Activated T-cell treated with anti-CD3 and anti-CD28 coated beads, Interleukin-2, amount 50 U/mL, for 72 hours (primary cell): ENCODE measurements at regions not wholly inside any gene's neighbourhood (a gene's known extent, or its start where the extent isn't known, plus 50 kb on each side); places are given as distances from the start of the nearest gene placed in this dataset.

ENCODE experiments used
- ATAC-seq, 2 donors: fragments of 150-1000 bp; cut with Tn5 transposase; replicated peaks in 1 of 2; 2 replicates each; pipeline ENCODE4 v1.10.0; 2021; ENCODE audit warnings: moderate library complexity in 2 of 2, mild to moderate bottlenecking in 1 of 2
- DNase-seq, 2 donors: peaks; one replicate each; pipeline ENCODE4 v3.0.0; 2021 to 2022; ENCODE audit warnings: mixed read lengths in 1 of 2
- H3K27ac Mint-ChIP-seq: one replicate; pipeline ENCODE4 v1.8.0; 2022; ENCODE audit warnings: mild to moderate bottlenecking, moderate library complexity, mixed read lengths
- H3K27me3 Mint-ChIP-seq: one replicate; pipeline ENCODE4 v1.8.0; 2022; ENCODE audit warnings: low read depth, mixed read lengths
- H3K36me3 Mint-ChIP-seq, 2 donors: one replicate each; pipeline ENCODE4 v1.8.0; 2022; ENCODE audit warnings: mixed read lengths in 2 of 2, mild to moderate bottlenecking in 1 of 2; ENCODE audit not compliant: insufficient read depth in 2 of 2
- H3K4me1 Mint-ChIP-seq: one replicate; pipeline ENCODE4 v1.8.0; 2022; ENCODE audit warnings: low read depth, mixed read lengths
- H3K4me3 Mint-ChIP-seq, 2 donors: one replicate each; pipeline ENCODE4 v1.8.0; 2022; ENCODE audit warnings: mild to moderate bottlenecking in 2 of 2, mixed read lengths in 2 of 2, moderate library complexity in 2 of 2
- H3K9me3 Mint-ChIP-seq, 2 donors: one replicate each; pipeline ENCODE4 v1.8.0; 2022; ENCODE audit warnings: mixed read lengths in 2 of 2

DNA sequence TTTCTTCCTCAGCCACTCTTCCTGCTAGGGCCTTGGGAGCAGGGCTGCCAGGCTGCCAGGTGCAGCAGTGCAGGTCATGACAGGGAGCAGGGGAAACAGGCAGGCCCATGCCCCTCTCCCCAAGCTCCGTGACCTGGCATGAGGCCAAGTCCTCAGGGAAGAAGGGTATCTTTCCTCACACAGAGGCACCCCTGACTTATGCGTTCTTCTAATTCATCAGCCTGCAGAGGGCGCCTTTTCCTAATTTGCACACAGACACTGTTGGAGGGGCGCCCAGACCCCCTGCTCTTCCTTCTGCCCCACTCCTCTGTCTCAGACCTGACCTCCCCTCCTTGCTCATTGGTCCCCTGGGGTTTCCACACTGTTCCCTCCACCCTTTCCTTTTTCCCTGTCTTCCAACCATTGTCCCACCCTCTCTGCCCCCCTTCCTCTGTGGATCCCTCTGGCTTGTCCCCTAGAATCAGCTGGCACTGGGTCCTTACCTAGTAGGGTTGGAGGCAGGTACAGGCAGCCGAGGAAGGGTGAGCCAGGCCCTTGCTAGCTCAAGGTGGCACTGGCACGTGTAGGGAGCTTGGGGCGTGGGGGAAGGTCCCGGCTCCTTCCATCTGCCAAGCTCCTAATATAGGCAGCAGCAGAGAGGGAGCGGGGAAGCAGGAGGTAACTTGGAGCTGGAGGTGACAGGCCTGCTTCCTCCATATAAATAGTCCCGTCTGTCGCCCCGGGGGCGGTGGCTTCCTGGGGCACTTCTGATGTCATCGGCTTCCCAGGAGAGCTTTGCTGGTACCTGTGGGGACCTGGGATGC is 154.9 kb upstream of the MLN start:
- ATAC-seq (no peak), DNase-seq (no peak)
- Mint-ChIP-seq H3K4me1 (peaks cover 10% of the 10 kb centered on the region), H3K9me3 (no peaks in the 10 kb centered on the region), H3K4me3 (no peak overlapping the region), H3K27me3 (no peaks in the 10 kb centered on the region), H3K27ac (no peak overlapping the region), H3K36me3 (no peaks in the 10 kb centered on the region)

DNA sequence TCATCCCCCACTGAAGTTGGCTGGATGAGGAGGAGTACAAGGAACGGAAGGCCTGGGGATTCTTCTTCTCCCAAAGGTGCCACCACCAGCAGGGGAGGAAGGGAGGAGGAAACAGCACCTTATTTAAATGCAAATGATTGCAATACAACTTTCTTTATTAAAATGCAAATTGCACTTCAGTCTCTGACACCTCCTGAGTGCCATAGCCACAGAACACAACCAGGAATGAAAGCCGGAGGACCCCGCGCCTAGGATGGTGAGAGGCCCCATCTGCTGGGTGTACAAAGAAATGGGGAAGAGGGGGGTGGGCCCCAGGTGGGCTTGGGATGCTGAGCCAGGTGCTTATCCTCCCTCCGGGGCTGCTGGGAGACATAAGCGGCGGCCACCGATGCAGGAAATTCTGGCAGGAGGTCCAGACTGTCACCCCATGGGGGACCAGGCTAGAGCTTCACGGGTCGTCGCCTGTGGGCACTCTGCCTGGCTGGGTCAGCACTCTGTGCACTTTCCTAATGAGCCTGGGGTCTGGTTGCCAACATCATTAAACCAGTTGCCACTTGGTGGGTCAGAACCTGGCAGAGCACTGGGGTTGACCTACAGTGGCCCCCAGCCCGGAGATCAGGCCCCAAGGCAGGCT is 154.2 kb upstream of the MLN start:
- Mint-ChIP-seq H3K4me1 (peaks cover 7% of the 10 kb centered on the region), H3K9me3 (no peaks in the 10 kb centered on the region), H3K4me3 (no peak overlapping the region), H3K27ac (no peak overlapping the region), H3K27me3 (no peaks in the 10 kb centered on the region), H3K36me3 (no peaks in the 10 kb centered on the region)
- DNase-seq (no peak), ATAC-seq (no peak)

DNA sequence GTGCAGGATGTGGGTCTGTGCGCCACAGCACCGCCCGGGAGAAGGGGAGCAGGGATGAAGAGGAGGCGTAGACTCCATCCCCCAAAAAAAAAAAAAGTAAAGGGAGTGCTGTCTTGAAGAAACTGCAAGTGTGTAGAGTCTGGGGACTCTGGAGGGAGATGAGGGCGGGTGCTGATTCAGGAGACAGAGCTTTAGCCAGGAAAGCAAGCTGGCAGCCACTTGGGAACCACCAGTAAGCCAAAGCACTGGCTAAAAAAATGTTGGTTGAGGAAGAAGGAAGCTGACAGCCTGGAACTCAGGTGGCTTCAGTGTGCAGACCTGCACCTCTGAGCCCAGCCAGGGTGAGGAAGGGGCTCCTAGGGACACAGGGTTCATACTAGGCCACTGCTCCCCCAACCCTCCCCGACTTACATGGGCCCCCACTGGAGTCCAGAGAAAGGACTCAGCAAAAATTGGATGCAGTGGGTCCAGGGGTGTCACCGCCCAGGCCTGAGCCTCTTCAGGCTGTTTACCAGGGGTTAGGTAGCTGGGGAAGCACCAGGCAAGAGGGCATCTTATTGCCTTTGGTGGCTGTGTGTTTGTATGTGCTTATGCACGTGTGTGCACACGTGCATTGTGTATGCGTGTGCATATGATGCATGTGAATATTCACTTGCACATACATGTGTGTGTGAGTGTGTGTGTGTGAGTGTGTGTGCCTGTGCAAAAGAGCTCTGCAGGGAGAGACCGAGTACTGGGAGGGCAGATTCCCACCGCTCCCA is 153.5 kb upstream of the MLN start:
- ATAC-seq (no peak), DNase-seq (no peak)
- H3K4me1 Mint-ChIP-seq, result peaks cover 6% of the 10 kb centered on the region
- H3K27ac Mint-ChIP-seq, result no peak overlapping the region
- no peaks in the 10 kb centered on the region for H3K36me3 Mint-ChIP-seq
- no peak overlapping the region for H3K4me3 Mint-ChIP-seq
- H3K9me3 Mint-ChIP-seq, result no peaks in the 10 kb centered on the region
- no peaks in the 10 kb centered on the region for H3K27me3 Mint-ChIP-seq

DNA sequence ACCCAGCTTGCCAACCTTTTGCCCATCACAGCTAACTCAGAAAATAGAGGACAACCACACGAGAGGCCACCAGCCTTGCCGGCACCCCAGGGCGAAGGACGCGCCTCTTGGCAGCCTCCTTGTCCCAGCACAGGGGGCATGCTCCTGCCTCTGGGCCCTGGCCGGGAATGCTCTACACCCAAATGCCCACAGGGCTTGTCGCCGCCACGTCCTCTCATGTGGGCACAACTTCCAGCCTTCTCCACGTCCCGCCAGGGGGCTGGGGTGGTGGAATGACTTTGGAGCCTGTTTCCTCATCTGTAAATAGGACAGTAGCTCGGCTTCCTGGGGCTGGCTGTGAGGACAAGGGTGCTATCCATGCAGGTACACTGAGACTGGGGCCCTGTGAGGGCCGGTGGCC is 152.4 kb upstream of the MLN start:
- Mint-ChIP-seq H3K4me3 (no peak overlapping the region), H3K9me3 (no peaks in the 10 kb centered on the region)

DNA sequence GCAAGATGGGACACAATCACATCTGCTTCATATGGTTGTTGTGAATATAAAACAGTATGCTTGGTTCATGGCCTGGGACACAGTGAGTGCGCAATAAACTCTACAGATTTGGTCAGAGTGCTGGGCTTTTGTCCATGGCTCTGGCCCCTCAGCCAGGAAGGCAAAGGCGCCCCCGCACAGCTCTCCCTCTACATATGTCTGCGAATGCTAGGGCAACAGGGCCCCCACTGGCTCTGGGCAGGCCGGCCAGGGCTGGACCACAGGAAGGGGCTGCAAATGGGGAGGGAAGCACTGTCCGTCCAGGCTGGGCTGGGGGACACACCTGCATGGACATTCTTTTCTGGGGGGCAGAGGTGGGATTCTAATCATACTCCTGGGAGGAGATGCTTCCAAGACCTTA is 151.8 kb upstream of the MLN start:
- no peaks in the 10 kb centered on the region for H3K9me3 Mint-ChIP-seq
- H3K27ac Mint-ChIP-seq, result no peak overlapping the region
- H3K36me3 Mint-ChIP-seq, result no peaks in the 10 kb centered on the region
- ATAC-seq, result no peak
- no peak for DNase-seq
- H3K4me1 Mint-ChIP-seq, result peaks cover 6% of the 10 kb centered on the region
- H3K4me3 Mint-ChIP-seq, result no peak overlapping the region
- H3K27me3 Mint-ChIP-seq, result no peaks in the 10 kb centered on the region

More for the DNA sequence above, 152.4 kb upstream of the MLN start:
- no peak for ATAC-seq
- no peak overlapping the region for H3K27ac Mint-ChIP-seq
- peaks cover 6% of the 10 kb centered on the region for H3K4me1 Mint-ChIP-seq
- no peak for DNase-seq
- no peaks in the 10 kb centered on the region for H3K36me3 Mint-ChIP-seq
- no peaks in the 10 kb centered on the region for H3K27me3 Mint-ChIP-seq

DNA sequence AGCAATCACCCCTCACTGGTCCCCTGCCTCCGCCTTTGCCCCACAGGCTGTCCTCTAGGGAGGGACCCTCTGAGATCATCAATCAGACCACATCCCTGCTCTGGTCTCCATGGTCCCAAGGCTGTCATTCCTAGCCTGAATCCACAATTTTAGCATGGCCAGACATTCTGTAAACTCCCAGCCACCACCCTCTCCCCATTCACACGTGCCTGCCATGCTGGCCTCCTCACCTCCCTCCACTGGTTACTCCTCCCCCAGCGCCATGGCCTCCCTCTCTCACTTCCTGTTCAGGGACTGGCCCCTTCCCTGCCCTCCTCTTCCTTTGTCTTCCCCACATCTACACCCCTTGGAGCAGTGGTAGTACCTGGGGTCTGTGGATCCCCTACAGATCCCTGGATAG is 150.7 kb upstream of the MLN start:
- Mint-ChIP-seq H3K4me3 (no peak overlapping the region), H3K27ac (no peak overlapping the region), H3K36me3 (no peaks in the 10 kb centered on the region), H3K4me1 (peaks cover 6% of the 10 kb centered on the region), H3K27me3 (no peaks in the 10 kb centered on the region), H3K9me3 (no peaks in the 10 kb centered on the region)
- DNase-seq (no peak), ATAC-seq (no peak)

DNA sequence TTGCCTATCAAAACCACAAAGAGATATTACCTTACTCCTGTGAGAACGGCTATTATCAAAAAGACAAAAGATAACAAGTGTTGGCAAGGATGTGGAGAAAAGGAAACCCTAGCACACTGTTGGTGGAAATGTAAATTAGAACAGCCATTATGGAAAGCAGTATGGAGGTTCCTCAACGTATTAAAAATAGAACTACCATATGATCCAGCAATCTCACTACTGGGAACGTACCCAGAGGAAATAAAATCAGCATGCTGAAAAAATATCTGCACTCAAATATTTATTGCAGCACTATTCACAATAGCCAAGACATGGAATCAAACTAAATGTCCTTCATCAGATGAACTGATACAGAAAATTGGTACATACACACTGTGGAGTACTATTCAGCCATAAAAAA is 149.4 kb upstream of the MLN start:
- Mint-ChIP-seq H3K4me1 (peaks cover 6% of the 10 kb centered on the region), H3K36me3 (no peaks in the 10 kb centered on the region), H3K27me3 (no peaks in the 10 kb centered on the region), H3K27ac (no peak overlapping the region), H3K9me3 (no peaks in the 10 kb centered on the region), H3K4me3 (no peak overlapping the region)
- DNase-seq, result no peak
- no peak for ATAC-seq

DNA sequence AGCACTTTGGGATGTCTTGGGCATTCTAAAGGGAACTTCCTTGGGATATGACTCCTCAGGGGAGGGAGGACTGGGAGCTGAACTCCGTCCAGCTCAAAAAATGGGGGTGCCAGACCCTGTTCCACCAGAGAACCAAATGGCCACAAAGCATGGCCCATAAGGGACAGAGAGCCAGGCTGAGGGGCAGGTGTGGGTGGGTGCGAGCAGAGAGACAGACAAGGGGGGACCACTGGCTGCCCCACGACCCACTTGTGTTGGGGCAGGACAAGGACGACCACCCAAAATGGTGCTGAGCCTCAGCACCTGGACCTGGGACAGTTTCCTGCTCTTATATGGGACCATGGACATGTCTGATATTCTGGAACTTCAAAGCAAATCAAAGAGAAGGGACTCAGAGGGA is 148.2 kb upstream of the MLN start:
- ATAC-seq, result no peak
- no peak for DNase-seq
- Mint-ChIP-seq H3K27me3 (no peaks in the 10 kb centered on the region), H3K36me3 (no peaks in the 10 kb centered on the region), H3K4me3 (no peak overlapping the region), H3K4me1 (peaks cover 6% of the 10 kb centered on the region), H3K27ac (no peak overlapping the region), H3K9me3 (no peaks in the 10 kb centered on the region)

DNA sequence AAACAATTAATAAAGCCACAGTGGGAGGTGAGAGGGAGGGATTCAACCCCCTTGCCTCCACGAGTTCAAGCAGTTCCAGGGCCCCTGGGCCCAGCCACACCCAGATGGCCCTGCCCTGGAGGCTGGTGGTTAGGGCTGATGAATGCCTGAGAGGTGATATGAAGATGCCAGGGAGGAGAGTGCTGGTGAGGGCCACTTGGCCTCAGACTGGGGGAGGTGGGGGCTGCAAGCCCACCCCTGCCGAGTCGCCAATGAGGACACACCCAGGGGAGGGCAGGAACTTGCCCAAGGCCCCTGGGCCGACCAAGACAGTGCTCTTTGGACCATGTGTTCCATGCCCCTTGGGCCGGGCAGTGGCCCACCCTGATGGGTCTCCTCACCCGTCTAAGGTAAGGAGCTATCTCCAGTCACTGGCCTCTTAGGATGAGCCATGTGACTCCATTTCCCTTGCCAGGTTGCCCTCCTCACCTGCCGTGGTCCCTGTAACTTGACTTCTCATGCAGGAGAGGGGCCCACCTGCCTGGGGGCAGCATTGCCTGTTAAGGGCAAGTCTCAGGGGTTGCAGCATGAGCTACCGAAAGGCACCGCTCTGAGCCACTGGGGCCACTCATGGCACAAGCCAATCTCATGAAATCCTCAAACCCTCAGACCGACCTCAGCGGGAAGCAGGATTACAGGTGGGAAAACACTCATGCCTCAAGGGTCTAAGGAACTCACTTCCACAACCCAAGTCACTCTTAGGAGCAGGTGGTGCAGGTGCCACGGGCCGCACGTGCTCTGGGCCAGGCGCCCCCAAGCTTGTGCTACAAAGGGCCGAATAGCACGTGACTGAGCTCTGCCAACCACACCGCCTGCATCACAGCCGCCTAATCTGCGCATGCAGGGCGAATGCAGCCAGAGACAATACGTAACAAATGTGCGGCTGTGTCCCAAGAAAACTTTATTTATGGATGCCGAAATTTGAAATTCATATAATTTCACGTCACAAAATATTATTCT is 147.4 kb upstream of the MLN start:
- H3K27me3 Mint-ChIP-seq, result no peaks in the 10 kb centered on the region
- H3K4me1 Mint-ChIP-seq, result peaks cover 6% of the 10 kb centered on the region
- H3K27ac Mint-ChIP-seq, result no peak overlapping the region
- no peaks in the 10 kb centered on the region for H3K36me3 Mint-ChIP-seq
- no peak for ATAC-seq
- no peaks in the 10 kb centered on the region for H3K9me3 Mint-ChIP-seq
- no peak overlapping the region for H3K4me3 Mint-ChIP-seq
- no peak for DNase-seq

DNA sequence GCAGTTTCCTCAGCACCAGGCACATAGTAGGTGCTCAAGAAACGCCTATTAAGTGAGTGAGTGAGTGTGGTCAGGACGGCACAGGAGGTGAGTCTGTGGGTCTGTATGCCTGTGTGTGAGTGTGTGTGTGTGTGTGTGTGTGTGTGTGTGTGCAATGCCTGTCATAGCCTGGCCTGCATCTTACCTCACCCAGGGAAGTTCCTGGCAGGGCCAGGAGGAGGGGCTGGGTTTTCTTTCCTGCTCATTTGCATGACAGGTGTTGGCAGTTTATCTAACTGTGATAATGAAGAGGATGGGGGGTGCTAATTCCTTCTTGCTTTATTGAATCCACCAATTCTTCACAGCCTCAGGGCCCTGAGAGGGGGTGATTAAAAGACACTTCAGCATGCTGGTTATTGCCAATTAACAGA is 146.7 kb upstream of the MLN start:
- Mint-ChIP-seq H3K9me3 (no peaks in the 10 kb centered on the region), H3K4me1 (peaks cover 6% of the 10 kb centered on the region), H3K27me3 (no peaks in the 10 kb centered on the region), H3K4me3 (no peak overlapping the region), H3K27ac (no peak overlapping the region), H3K36me3 (no peaks in the 10 kb centered on the region)
- DNase-seq (no peak), ATAC-seq (no peak)

DNA sequence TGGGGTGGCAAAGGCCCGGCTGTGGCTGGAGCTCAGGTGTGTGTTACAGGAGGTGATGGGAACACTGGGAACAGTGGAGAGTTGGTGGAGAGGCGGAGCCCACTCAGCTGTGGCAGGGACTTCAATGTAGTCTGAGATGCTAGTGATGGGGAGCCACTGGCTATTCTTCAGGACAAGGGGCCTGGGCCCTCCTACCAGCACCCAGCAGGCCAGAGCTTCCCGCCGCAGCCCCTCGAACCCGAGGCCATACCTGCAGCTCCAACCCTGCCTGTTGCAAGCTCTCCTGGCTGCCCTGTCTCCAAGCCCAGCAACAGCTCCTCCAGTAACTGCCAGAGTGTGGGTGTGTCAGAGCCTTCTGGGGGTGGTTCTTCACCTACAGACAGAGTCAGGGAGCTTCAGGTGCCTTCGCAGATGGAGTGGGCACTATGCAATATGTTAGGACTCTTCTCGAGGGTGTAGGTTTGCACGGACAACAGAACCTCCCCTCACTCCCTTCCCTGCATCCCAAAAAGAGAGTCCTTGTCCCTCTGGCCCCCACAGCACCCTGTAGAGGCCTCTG is 146.2 kb upstream of the MLN start:
- DNase-seq (no peak), ATAC-seq (no peak)
- Mint-ChIP-seq H3K4me3 (no peak overlapping the region), H3K36me3 (no peaks in the 10 kb centered on the region), H3K27ac (no peak overlapping the region), H3K4me1 (peaks cover 6% of the 10 kb centered on the region), H3K27me3 (no peaks in the 10 kb centered on the region), H3K9me3 (no peaks in the 10 kb centered on the region)

DNA sequence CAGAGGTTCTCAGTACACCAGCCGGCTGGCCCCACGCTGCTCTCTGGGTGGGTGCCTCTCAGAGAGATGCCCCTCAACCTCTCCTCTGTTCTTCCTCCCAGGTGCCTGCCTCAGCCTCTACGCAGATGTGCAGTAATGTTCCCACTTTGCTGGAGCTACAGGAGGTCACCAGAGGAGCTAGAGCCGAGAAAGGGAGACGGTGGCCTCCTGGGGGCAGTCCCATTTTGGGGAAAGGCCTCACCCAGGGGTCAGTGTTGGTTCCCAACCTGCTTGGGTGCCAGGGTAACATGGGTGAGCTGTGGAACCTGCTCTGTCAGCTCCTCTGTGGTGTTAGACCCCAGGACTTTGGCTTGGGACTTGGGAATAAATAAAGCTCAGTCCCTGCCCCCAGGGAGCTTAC is 145.3 kb upstream of the MLN start:
- Mint-ChIP-seq H3K36me3 (no peaks in the 10 kb centered on the region), H3K27me3 (no peaks in the 10 kb centered on the region), H3K4me3 (no peak overlapping the region), H3K27ac (no peak overlapping the region), H3K4me1 (no peaks in the 10 kb centered on the region), H3K9me3 (no peaks in the 10 kb centered on the region)
- ATAC-seq (no peak), DNase-seq (no peak)
